Endothelial cell of umbilical vein (primary cell): ENCODE measurements at regions not wholly inside any gene's neighbourhood (a gene's known extent, or its start where the extent isn't known, plus 50 kb on each side); places are given as distances from the start of the nearest gene placed in this dataset.

ENCODE experiments used
- BruUV-seq: library from RNA; stranded (reverse); fragments of 400-500 nt; replicated peaks from 2 replicates; lab custom pipeline; 2021; lab: Mats Ljungman, UMichigan
- CTCF ChIA-PET: fragments of 300-600, 350-600 bp; sonication (Branson Sonifier 250); formaldehyde crosslinking; loops from one replicate; lab custom pipeline; 2021; ENCODE audit warnings: antibody characterized with exemption, inconsistent platforms; lab: Charles Lee
- POLR2A ChIA-PET: fragments of 300-600, 350-600 bp; sonication (Branson Sonifier 250); formaldehyde crosslinking; loops from one replicate; lab custom pipeline; 2021; ENCODE audit warnings: antibody characterized with exemption, inconsistent platforms; lab: Charles Lee
- DNase-seq: peaks from one replicate; pipeline ENCODE4 v3.0.0-alpha.2; 2011; ENCODE audit warnings: low read depth, low spot score
- FAIRE-seq: peaks from 2 replicates; lab custom pipeline; 2011; peaks lifted over from hg19 to GRCh38; lab: Jason Lieb, UNC
- H2AFZ ChIP-seq: 2 replicates; pipeline ENCODE4 v1.6.0; 2012; ENCODE audit warnings: low read depth, low read length, control low read depth, inconsistent platforms
- H3K27ac ChIP-seq: 2 replicates; pipeline ENCODE4 v1.5.1; 2011; ENCODE audit warnings: low read depth, mild to moderate bottlenecking, control low read depth, low read length, moderate library complexity; ENCODE audit not compliant: insufficient read depth
- H3K27me3 ChIP-seq, 2 experiments: 2 replicates each; pipeline versions ENCODE4 v1.6.0 to v1.6.1; 2011; ENCODE audit warnings: low read length in 2 of 2, mixed read lengths in 1 of 2; ENCODE audit not compliant: control insufficient read depth in 2 of 2, insufficient read depth in 2 of 2
- H3K36me3 ChIP-seq, 2 experiments: 2 replicates in 1 of 2; 3 replicates in 1 of 2; pipeline ENCODE4 v1.5.1; 2011; ENCODE audit warnings: low read length in 2 of 2, mild to moderate bottlenecking in 1 of 2, moderate library complexity in 1 of 2; ENCODE audit not compliant: control insufficient read depth in 2 of 2, insufficient read depth in 2 of 2; ENCODE audit errors: extremely low read depth in 1 of 2
- H3K4me1 ChIP-seq: 3 replicates; pipeline ENCODE4 v1.5.1; 2011; ENCODE audit warnings: mild to moderate bottlenecking, low read length; ENCODE audit not compliant: control insufficient read depth, insufficient read depth; ENCODE audit errors: extremely low read depth
- H3K4me2 ChIP-seq: 2 replicates; pipeline ENCODE4 v1.6.1; 2011; ENCODE audit warnings: low read length, control low read depth, mixed read lengths; ENCODE audit not compliant: insufficient read depth
- H3K4me3 ChIP-seq, 3 experiments: fragments of 200-600 bp in 1 of 3; sonication (generic), shearing (Covaris generic) in 1 of 3; replicated peaks in 1 of 3; 2 replicates each; pipeline ENCODE4 v1.5.1; 2011 to 2016; ENCODE audit warnings: control low read depth in 3 of 3, low read length in 3 of 3, mild to moderate bottlenecking in 2 of 3, inconsistent platforms in 1 of 3, low read depth in 1 of 3, moderate library complexity in 1 of 3; ENCODE audit not compliant: insufficient read depth in 1 of 3
- H3K79me2 ChIP-seq: 2 replicates; pipeline ENCODE4 v1.6.0; 2012; ENCODE audit warnings: low read length, inconsistent platforms; ENCODE audit not compliant: control insufficient read depth, insufficient read depth
- H3K9ac ChIP-seq: replicated peaks from 2 replicates; pipeline ENCODE3; 2011; ENCODE audit warnings: low read length, control low read depth; ENCODE audit not compliant: insufficient read depth; ENCODE audit errors: extremely low read depth
- H3K9me1 ChIP-seq: replicated peaks from 3 replicates; pipeline ENCODE4 v1.6.0; 2011; ENCODE audit warnings: mild to moderate bottlenecking, low read length; ENCODE audit not compliant: control insufficient read depth, insufficient read depth; ENCODE audit errors: extremely low read depth
- H3K9me3 ChIP-seq: replicated peaks from 2 replicates; pipeline ENCODE4 v1.5.1; 2012; ENCODE audit warnings: low read length, inconsistent platforms; ENCODE audit not compliant: control insufficient read depth, insufficient read depth
- H4K20me1 ChIP-seq: replicated peaks from 2 replicates; pipeline ENCODE3; 2011; ENCODE audit warnings: mild to moderate bottlenecking, low read length; ENCODE audit not compliant: control insufficient read depth, insufficient read depth; ENCODE audit errors: extremely low read depth
- EZH2 ChIP-seq: IDR thresholded peaks from 2 replicates; pipeline ENCODE4 v1.6.1; 2012; ENCODE audit warnings: borderline replicate concordance, low read depth, mild to moderate bottlenecking, moderate library complexity, low read length, inconsistent platforms; ENCODE audit not compliant: severe bottlenecking
- FOS ChIP-seq: IDR thresholded peaks from 2 replicates; pipeline ENCODE4 v1.6.1; 2011; ENCODE audit warnings: mild to moderate bottlenecking, low read length, moderate library complexity, borderline replicate concordance; ENCODE audit not compliant: insufficient read depth
- GATA2 ChIP-seq: IDR thresholded peaks from 2 replicates; pipeline ENCODE4 v1.7.0; 2011; ENCODE audit warnings: low read depth, mild to moderate bottlenecking, moderate library complexity, mixed read lengths, low read length; ENCODE audit not compliant: insufficient read length, insufficient read depth
- JUN ChIP-seq: IDR thresholded peaks from 2 replicates; pipeline ENCODE4 v1.6.1; 2011; ENCODE audit warnings: borderline replicate concordance, low read depth; ENCODE audit not compliant: insufficient read length, insufficient read depth
- MYC ChIP-seq: IDR thresholded peaks from one replicate; pipeline ENCODE4 v1.6.1; 2011; ENCODE audit warnings: mild to moderate bottlenecking, low read depth, low read length
- POLR2A ChIP-seq: IDR thresholded peaks from 2 replicates; pipeline ENCODE4 v1.6.1; 2012; ENCODE audit warnings: low read depth, mild to moderate bottlenecking, control low read depth, low read length
- POLR2AphosphoS5 ChIP-seq: IDR thresholded peaks from 2 replicates; pipeline ENCODE4 v1.6.1; 2012; ENCODE audit warnings: low read depth, mild to moderate bottlenecking, control low read depth, low read length, moderate library complexity; ENCODE audit not compliant: insufficient read depth
- dilution Hi-C: fragments of 300-500 bp; cut with MboI; formaldehyde crosslinking; loops from one replicate; pipeline ENCODE4 v1.15.0; 2019; ENCODE audit warnings: low sequenced_read_pairs; ENCODE audit not compliant: extremely low pct_ligation_motif_present
- intact Hi-C: fragments of 100-400 bp; cut with micrococcal nuclease; formaldehyde crosslinking; loops from one replicate; pipeline ENCODE4 v1.10.0; 2022
- TF ChIP-seq, protein P1 (sequence below): IDR thresholded peaks from 2 replicates; pipeline ENCODE4 v1.6.1; 2011; ENCODE audit not compliant: insufficient read depth, insufficient read length
- TF ChIP-seq, protein P2 (sequence below), 2 donors: IDR thresholded peaks; 1 replicate in 1 of 2; 2 replicates in 1 of 2; pipeline ENCODE4 v1.5.1; 2011; ENCODE audit warnings: low read length in 2 of 2, mild to moderate bottlenecking in 2 of 2, moderate library complexity in 2 of 2, control low read depth in 1 of 2, inconsistent platforms in 1 of 2, low read depth in 1 of 2; ENCODE audit not compliant: insufficient read depth in 1 of 2; ENCODE audit errors: extremely low read depth in 1 of 2

DNA sequence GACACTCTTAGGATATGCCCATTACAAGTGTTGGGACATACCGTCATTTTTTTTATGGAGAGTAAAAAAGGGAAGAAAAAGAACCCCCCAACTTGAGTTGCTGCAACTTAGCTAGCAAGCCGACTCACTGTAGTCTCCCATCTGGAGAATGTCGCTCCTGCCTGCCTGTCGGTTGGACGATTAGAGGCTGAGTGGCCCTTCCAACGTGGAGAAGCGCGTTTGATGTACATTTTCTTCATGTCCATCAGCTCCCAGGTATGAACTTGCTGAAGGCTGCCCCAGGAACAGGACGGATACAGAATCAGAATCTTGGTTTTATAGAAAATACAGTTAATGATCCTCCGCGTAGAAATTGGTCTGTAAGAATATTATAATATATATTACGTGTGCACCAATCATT is 189.0 kb upstream of the SOX1 start:
- CTCF ChIA-PET = no interaction called here
- no peaks in the 10 kb centered on the region for H3K79me2 ChIP-seq
- no peak overlapping the region for H3K4me2 ChIP-seq
- dilution Hi-C loops = no loop called here
- BruUV-seq = no TSS peak
- no peak overlapping the region for H3K27ac ChIP-seq
- no peaks in the 10 kb centered on the region for H3K9me1 ChIP-seq
- H3K4me3 ChIP-seq = no peak overlapping the region
- POLR2A ChIA-PET = no interaction called here
- TF ChIP-seq, protein P1, sequence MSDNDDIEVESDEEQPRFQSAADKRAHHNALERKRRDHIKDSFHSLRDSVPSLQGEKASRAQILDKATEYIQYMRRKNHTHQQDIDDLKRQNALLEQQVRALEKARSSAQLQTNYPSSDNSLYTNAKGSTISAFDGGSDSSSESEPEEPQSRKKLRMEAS = no peak
- TF ChIP-seq JUN = no peak
- TF ChIP-seq POLR2AphosphoS5 = no peak
- no peak for TF ChIP-seq MYC
- no peaks in the 10 kb centered on the region for H4K20me1 ChIP-seq
- no peak overlapping the region for H3K9ac ChIP-seq
- no peaks in the 10 kb centered on the region for H3K36me3 ChIP-seq
- no peak for FAIRE-seq
- peaks cover 2% of the 10 kb centered on the region for H3K9me3 ChIP-seq
- intact Hi-C loops = no loop called here
- H3K4me1 ChIP-seq = no peaks in the 10 kb centered on the region
- DNase-seq = no peak
- no peak overlapping the region for H2AFZ ChIP-seq
- no peaks in the 10 kb centered on the region for H3K27me3 ChIP-seq

DNA sequence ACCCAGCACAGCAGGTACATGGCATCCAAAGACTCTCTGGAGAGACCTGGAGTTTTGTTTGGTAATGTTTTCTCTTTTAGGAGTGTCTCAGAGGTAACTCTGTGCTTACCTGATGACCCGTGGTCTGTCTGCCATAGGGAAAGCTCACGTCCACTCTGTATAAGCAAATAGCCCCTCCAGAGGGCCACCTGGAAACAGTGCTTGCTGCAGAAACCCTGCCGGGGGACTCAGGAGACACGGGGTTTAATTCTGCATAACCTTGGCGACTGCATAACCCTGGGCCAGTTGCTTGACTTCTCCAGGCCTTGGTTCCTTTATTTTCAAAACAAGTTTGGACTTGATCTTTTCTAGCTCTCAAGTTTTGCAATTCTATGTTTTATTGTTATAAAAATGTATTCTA is 187.2 kb upstream of the SOX1 start:
- H3K4me2 ChIP-seq = no peak overlapping the region
- H3K27me3 ChIP-seq = no peaks in the 10 kb centered on the region
- no peaks in the 10 kb centered on the region for H4K20me1 ChIP-seq
- no peaks in the 10 kb centered on the region for H3K9me1 ChIP-seq
- H3K9ac ChIP-seq = no peak overlapping the region
- H3K4me1 ChIP-seq = no peaks in the 10 kb centered on the region
- TF ChIP-seq FOS (no peak), GATA2 (no peak), POLR2AphosphoS5 (no peak), POLR2A (no peak), MYC (no peak), JUN (no peak), EZH2 (no peak)
- TF ChIP-seq, protein P1 = no peak
- TF ChIP-seq, protein P2, sequence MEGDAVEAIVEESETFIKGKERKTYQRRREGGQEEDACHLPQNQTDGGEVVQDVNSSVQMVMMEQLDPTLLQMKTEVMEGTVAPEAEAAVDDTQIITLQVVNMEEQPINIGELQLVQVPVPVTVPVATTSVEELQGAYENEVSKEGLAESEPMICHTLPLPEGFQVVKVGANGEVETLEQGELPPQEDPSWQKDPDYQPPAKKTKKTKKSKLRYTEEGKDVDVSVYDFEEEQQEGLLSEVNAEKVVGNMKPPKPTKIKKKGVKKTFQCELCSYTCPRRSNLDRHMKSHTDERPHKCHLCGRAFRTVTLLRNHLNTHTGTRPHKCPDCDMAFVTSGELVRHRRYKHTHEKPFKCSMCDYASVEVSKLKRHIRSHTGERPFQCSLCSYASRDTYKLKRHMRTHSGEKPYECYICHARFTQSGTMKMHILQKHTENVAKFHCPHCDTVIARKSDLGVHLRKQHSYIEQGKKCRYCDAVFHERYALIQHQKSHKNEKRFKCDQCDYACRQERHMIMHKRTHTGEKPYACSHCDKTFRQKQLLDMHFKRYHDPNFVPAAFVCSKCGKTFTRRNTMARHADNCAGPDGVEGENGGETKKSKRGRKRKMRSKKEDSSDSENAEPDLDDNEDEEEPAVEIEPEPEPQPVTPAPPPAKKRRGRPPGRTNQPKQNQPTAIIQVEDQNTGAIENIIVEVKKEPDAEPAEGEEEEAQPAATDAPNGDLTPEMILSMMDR (IDR thresholded peaks at IDR 0.05; ENCODE audit: extremely low read depth in 1 of 2, insufficient read depth in 1 of 2, low read depth in 1 of 2, low read length in 2 of 2) = no peak
- no peak overlapping the region for H2AFZ ChIP-seq
- DNase-seq (no peak), FAIRE-seq (no peak)
- ChIA-PET POLR2A (no interaction called here), CTCF (no interaction called here)
- intact Hi-C loops = no loop called here
- no peak overlapping the region for H3K4me3 ChIP-seq
- H3K27ac ChIP-seq = no peak overlapping the region
- H3K36me3 ChIP-seq = no peaks in the 10 kb centered on the region
- H3K9me3 ChIP-seq = peaks cover 2% of the 10 kb centered on the region
- no TSS peak for BruUV-seq
- H3K79me2 ChIP-seq = no peaks in the 10 kb centered on the region
- dilution Hi-C loops = no loop called here
